MM.1S (cell line): ENCODE measurements at regions not wholly inside any gene's neighbourhood (a gene's known extent, or its start where the extent isn't known, plus 50 kb on each side); places are given as distances from the start of the nearest gene placed in this dataset.

ENCODE experiments used
- EZH2 ChIP-seq: fragments of 300-600 bp; sonication (generic); optimal IDR thresholded peaks from 2 replicates; pipeline ENCODE3; 2017; ENCODE audit warnings: low read depth, mild to moderate bottlenecking, antibody characterized with exemption, low read length, mixed read lengths
- EZH2phosphoT487 ChIP-seq: fragments of 300-600 bp; sonication (generic); IDR thresholded peaks from 2 replicates; pipeline ENCODE4 v1.6.1; 2018; ENCODE audit warnings: antibody characterized with exemption, low read length
- TF ChIP-seq, protein P1 (sequence below): fragments of 300-600 bp; sonication (generic); IDR thresholded peaks from 2 replicates; pipeline ENCODE4 v1.5.1; 2016; ENCODE audit warnings: antibody characterized with exemption, low read length, mixed read lengths

- TF ChIP-seq, protein P1, sequence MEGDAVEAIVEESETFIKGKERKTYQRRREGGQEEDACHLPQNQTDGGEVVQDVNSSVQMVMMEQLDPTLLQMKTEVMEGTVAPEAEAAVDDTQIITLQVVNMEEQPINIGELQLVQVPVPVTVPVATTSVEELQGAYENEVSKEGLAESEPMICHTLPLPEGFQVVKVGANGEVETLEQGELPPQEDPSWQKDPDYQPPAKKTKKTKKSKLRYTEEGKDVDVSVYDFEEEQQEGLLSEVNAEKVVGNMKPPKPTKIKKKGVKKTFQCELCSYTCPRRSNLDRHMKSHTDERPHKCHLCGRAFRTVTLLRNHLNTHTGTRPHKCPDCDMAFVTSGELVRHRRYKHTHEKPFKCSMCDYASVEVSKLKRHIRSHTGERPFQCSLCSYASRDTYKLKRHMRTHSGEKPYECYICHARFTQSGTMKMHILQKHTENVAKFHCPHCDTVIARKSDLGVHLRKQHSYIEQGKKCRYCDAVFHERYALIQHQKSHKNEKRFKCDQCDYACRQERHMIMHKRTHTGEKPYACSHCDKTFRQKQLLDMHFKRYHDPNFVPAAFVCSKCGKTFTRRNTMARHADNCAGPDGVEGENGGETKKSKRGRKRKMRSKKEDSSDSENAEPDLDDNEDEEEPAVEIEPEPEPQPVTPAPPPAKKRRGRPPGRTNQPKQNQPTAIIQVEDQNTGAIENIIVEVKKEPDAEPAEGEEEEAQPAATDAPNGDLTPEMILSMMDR: no peak
- TF ChIP-seq EZH2 (no peak), EZH2phosphoT487 (no peak)
Measured at GRCh38 chr3:132237652-132238032, 79.6 kb upstream of the ACP3 start.
